ENCODE measurements at regions not wholly inside any gene's neighbourhood (a gene's known extent, or its start where the extent isn't known, plus 50 kb on each side); places are given as distances from the start of the nearest gene placed in this dataset.

DNA sequence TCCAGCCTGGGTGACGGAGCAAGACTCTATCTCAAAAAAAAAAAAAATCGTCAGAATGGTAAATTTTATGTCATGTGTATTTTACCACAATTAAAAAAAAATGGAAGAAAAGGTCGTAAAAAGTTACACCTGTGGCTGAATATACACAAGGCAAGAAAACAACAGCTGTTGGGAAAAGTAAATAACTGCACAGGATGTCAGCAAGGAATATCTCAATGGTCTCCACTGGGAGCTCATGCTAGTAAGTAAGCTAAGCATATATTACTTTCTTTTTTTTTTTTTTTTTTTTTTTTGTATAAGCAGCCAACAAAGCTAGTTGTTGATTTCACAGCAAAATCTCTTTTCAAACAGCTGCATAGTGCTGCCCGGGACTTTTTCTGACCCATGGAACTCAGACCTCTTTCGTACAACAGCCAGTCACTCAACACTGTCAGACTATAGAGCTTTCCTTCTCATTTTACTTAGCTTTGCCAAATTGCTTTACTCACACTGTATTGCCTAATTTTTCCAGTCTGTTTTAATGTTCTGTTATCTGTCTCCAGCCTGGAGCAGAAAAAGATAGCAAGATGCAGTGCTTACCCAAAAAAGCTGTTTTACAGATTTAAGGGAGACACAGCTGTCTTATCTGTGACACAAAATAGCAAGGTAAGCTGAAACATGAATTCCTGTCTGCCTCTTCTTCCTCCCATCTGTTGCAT lies 175.9 kb downstream of the ENC1 start:
- TF ChIP-seq EZH2 (IDR thresholded peaks at IDR 0.05; ENCODE audit: low read depth, unreplicated experiment) (no peak), POLR2AphosphoS5 (IDR thresholded peaks at IDR 0.05; ENCODE audit: low read depth) (no peak), EZH2phosphoT487 (IDR thresholded peaks at IDR 0.05; ENCODE audit: unreplicated experiment) (no peak), ZNF462 (CRISPR knock-in tag; IDR thresholded peaks at IDR 0.05) (no peak), CREB1 (CRISPR knock-in tag; IDR thresholded peaks at IDR 0.05; ENCODE audit: low read depth) (no peak), ZNF331 (CRISPR knock-in tag; IDR thresholded peaks at IDR 0.05; ENCODE audit: low read depth) (no peak), STAT1 (IDR thresholded peaks at IDR 0.05; ENCODE audit: unreplicated experiment) (no peak)
- TF ChIP-seq, protein P1, sequence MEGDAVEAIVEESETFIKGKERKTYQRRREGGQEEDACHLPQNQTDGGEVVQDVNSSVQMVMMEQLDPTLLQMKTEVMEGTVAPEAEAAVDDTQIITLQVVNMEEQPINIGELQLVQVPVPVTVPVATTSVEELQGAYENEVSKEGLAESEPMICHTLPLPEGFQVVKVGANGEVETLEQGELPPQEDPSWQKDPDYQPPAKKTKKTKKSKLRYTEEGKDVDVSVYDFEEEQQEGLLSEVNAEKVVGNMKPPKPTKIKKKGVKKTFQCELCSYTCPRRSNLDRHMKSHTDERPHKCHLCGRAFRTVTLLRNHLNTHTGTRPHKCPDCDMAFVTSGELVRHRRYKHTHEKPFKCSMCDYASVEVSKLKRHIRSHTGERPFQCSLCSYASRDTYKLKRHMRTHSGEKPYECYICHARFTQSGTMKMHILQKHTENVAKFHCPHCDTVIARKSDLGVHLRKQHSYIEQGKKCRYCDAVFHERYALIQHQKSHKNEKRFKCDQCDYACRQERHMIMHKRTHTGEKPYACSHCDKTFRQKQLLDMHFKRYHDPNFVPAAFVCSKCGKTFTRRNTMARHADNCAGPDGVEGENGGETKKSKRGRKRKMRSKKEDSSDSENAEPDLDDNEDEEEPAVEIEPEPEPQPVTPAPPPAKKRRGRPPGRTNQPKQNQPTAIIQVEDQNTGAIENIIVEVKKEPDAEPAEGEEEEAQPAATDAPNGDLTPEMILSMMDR (conservative IDR thresholded peaks at IDR 0.05; ENCODE audit: low read depth in 2 of 2): no peak
- TF ChIP-seq, protein P2, sequence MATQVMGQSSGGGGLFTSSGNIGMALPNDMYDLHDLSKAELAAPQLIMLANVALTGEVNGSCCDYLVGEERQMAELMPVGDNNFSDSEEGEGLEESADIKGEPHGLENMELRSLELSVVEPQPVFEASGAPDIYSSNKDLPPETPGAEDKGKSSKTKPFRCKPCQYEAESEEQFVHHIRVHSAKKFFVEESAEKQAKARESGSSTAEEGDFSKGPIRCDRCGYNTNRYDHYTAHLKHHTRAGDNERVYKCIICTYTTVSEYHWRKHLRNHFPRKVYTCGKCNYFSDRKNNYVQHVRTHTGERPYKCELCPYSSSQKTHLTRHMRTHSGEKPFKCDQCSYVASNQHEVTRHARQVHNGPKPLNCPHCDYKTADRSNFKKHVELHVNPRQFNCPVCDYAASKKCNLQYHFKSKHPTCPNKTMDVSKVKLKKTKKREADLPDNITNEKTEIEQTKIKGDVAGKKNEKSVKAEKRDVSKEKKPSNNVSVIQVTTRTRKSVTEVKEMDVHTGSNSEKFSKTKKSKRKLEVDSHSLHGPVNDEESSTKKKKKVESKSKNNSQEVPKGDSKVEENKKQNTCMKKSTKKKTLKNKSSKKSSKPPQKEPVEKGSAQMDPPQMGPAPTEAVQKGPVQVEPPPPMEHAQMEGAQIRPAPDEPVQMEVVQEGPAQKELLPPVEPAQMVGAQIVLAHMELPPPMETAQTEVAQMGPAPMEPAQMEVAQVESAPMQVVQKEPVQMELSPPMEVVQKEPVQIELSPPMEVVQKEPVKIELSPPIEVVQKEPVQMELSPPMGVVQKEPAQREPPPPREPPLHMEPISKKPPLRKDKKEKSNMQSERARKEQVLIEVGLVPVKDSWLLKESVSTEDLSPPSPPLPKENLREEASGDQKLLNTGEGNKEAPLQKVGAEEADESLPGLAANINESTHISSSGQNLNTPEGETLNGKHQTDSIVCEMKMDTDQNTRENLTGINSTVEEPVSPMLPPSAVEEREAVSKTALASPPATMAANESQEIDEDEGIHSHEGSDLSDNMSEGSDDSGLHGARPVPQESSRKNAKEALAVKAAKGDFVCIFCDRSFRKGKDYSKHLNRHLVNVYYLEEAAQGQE (IDR thresholded peaks at IDR 0.05; ENCODE audit: unreplicated experiment): no peak

Measured in GM23338 (cell line).